HG03039 (cell line): ENCODE measurements at regions not wholly inside any gene's neighbourhood (a gene's known extent, or its start where the extent isn't known, plus 50 kb on each side); places are given as distances from the start of the nearest gene placed in this dataset.
"Not testable (repeated sequence)": the region's sequence is repeated elsewhere in the genome, so short reads cannot be mapped to it uniquely, and the experiment has no call there.

Experiments
- ATAC-seq: cut with Tn5 transposase; IDR thresholded peaks from one replicate; pipeline ENCODE4 v1.9.1; 2021; ENCODE audit warnings: mild to moderate bottlenecking, moderate library complexity; ENCODE audit not compliant: unreplicated experiment

DNA sequence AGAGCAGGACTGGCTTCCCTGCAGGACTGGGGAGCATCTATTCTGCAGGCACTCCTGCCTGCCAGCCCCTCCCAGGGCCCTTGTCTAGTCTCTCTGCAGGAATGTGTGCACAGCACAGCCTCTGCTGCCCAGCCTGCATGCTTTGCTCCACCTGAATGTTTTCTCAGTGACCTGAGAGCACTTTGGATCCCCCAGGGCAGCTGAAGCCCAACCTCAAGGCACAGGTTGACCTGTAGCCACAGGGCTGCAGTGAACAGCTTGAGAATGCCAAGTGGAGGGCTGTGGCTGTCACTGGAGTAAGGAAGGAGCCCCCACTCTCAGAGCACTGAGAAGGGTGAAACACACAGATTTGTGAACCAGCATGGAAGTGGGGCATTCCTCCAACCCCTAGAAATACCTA lies 760.2 kb downstream of the STIM2 start:
- no peak for ATAC-seq

DNA sequence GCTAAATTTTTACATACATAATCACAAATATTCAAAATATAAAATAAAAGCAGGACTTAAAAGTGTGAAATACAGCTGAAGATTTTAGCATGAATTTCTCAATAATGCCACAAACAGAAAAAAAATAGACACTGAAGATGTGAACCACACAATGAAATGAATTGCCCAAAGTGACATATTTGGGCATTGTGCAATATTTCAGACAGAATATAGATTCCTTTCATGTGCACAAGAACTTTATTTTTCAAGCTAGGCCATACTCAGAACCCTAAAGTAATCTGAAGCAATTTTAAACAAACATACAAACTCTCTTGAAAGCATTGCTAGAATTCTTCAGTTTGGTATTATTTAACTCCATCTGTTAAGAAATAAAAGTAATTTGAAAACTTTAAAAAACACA lies 764.1 kb downstream of the STIM2 start:
- ATAC-seq, result no peak

- no peak for ATAC-seq
Measured at GRCh38 chr4:27628609-27629008, 768.0 kb downstream of the STIM2 start.

GRCh38 chr4:27629532-27630225 lies 769.0 kb downstream of the STIM2 start:
- no peak for ATAC-seq

DNA sequence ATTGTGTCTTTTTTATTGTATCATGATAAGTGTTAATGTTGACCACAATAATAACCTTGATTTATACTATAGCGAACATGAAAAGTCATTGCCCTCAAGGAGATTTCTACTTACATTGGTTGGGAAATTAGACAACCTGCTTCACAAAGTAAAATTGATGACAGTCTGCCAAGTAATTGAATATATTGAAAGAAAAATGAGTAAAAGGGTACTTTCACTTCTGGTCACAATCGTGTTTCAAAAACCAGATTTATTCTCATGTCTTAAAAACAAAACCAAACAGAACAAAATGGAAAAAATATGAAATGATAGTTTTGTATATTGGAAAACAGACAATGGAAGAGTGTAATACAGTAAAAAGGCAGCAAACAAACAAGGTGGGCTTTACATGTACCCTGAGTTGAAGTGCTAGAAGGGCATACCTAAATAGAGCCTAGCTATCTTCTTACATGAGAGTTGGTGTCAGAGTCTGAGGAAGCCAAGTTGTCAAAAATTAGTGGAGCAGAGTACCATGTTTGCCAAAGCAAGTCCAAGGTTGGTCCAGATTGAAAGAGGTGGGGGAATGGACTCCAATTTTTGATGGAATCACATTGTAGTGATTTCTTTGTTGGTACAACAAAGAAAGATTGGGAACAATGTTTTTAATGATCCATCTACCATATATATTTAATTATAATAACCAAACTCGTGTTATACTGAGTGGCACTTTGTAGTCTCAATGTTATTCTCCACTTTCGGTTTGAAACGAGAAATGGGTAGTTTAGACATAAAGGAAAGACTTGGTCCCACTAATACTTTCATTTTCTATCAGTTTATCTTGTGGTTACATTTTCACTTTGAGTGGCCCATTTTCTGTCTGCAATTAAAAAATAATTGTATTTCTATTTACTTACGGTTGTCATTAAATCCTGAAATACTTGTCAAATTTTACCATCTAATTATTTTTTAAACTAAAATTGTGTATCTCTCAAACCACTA lies 775.6 kb downstream of the STIM2 start:
- ATAC-seq, result no peak

GRCh38 chr4:27638163-27638915 lies 777.7 kb downstream of the STIM2 start:
- ATAC-seq, result no peak

GRCh38 chr4:27643101-27643500 lies 782.5 kb downstream of the STIM2 start:
- ATAC-seq, result no peak

GRCh38 chr4:27648416-27648815 lies 787.8 kb downstream of the STIM2 start:
- ATAC-seq, result no peak

DNA sequence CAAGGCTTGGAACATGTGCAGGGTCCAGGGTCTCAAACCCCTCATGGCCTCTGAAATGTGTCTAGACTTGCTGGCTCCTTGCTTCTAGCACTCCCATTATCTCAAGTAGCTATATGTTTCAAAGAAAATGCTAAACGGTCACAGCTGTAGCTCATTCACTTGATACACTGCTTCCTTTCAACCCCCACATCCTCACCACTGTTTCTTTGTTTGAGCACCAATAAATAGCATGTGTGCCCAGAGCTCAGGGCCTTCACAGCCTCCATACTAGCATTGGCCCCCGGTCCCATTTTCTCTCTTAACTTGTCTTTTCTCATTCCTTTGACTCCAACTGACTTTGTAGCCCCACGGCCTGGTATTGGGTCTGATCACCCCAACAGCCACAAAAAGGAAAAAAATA lies 801.8 kb downstream of the STIM2 start:
- ATAC-seq, result no peak

- no peak for ATAC-seq
Measured at GRCh38 chr4:27666943-27667342, 806.3 kb downstream of the STIM2 start.

DNA sequence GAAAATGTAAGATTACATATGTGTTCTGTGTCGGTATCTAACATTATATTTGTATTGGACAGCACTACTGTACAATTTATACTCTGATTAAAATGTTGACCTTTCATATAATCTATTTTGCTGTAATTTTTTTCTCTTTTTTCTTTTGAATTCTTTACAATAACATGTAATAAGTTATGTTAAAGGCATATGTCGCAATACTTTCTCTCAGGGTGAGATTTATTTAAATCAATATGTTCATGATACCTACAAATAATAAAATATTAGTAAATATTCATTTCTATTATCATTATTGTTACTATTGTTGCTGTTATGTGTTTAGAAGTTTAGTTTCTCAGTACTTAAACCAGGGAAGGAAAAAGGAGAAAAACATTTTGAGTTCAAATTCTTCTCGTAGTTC lies 807.4 kb downstream of the STIM2 start:
- no peak for ATAC-seq

GRCh38 chr4:27678027-27678426 lies 817.4 kb downstream of the STIM2 start:
- ATAC-seq, result no peak

DNA sequence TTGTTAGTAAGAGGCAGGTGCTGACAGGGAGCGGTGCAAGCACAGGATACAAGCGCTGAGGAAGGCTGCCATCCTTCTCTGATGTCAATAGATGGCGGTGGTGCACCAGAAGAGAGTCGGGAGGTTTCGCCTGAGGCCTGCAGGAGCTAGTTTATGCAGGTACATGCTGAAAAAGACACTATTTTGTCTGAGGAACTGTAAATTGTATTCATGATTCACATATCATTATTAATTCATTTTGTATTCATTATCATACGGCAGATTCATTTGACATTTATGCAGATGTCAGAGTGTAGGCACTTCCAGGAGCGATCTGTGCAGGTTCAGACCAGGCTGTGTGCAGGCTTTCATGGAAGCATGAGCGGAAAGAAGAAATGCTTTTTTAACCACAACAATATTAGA lies 824.0 kb downstream of the STIM2 start:
- peak; percentile 98 for ATAC-seq

DNA sequence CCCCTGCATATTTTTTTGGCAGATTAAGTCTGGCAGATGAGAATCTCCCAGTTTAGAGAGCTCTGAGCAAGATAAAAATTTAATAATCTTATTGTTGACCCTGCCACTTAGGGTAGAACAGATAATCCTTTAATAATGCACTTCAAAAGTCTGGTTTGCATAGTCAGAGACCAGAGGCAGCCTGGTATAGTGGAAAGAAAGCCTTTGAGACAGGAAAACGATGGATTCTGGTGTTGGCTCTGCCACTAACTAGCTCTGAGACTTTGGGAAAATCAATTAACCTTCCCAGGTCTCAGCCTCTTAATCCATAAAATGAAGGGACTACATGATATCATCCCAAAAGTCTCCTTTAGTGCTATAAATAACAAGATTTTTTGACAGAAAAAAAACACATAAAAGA lies 824.5 kb downstream of the STIM2 start:
- no peak for ATAC-seq

GRCh38 chr4:27685947-27686346 lies 825.3 kb downstream of the STIM2 start:
- ATAC-seq, result no peak

- ATAC-seq, result peak; percentile 92
Measured at GRCh38 chr4:27692158-27692557, 831.5 kb downstream of the STIM2 start.

DNA sequence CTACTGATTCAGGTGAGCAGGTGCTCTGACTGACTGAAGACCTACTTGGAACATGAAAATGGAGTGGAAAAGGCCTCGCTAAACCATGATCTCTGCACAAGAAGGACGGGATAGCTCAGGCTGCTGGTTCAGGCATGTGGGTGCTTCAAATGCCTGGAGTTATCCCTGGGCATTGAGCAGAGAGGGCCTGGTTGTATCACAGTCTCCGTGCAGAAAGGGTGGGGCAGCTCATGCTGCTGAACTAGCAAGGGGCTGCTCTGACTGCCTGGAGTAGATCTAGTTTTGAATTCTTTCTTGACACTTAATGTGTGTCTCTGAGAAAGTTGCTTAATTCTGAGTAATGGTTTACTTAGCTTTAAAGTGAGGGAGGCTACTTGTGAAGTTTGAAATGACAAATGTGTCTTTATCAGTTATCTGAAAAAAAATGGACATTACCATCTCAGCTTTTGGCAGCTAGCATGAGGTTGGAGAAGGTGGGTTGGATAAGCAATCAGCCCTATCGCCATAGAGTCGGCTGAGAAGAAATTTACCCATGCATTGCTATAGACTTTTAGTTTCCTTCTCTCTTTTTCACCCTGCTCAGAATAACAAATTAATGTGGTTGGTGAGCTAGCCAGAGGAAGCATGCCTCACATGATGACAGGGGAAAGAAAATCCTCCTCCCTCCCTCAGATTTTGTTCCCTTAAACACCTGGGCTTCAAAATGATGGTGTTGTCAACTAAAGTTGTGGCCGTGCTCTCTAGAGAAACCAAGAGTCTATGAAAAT lies 832.4 kb downstream of the STIM2 start:
- no peak for ATAC-seq

DNA sequence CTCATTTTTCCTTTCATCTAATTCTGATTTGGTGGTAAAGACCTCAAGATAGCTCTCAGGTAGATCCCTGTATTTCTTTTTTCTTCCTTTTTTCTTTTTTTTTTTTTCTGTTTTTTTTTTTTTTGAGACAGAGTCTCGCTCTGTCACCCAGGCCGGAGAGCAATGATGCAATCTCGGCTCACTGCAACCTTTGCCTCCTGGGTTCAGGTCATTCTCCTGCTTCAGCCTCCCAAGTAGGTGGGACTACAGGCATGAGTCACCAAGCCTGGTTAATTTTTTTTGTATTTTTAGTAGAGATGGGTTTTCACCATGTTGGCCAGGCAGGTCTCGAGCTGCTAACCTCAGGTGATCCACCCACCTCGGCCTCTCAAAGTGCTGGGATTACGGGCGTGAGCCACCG lies 835.6 kb downstream of the STIM2 start:
- ATAC-seq, result not testable (repeated sequence)

GRCh38 chr4:27701606-27702005 lies 841.0 kb downstream of the STIM2 start:
- no peak for ATAC-seq

DNA sequence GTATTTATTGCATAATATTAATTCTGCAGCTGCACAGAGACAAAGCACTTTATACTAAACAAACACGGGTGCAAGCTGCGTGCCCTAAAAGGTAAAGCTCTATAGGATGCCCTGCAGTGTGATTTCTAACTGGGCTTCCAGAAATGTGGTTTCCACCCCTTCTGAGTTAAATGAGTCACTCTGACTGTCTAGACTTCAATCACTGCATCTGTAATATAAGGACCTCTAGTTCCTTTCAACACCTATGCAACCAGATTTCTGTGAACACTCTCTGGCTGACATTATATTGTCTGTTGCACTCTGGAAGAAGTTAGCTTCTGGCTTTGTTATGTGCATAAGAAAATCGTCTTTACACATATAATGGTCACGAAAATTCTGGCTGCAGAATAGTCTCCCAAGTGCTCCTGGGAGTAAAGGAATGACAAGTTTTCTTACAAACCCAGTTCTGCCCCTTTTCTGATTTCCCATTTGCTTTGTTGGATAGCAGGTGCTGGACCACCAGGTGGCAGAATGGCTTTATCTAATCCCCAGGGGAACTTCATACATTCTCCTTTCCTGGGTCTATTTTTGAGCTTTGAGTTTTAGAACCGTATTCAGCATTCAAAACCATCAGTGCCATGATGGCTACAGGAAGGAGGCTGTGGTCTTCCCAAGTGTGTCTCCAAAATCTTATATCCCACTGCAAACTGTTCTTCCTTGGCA lies 842.2 kb downstream of the STIM2 start:
- ATAC-seq, result no peak
